AG04450 (cell line): ENCODE measurements at regions not wholly inside any gene's neighbourhood (a gene's known extent, or its start where the extent isn't known, plus 50 kb on each side); places are given as distances from the start of the nearest gene placed in this dataset.

ENCODE experiments used
- CTCF ChIA-PET: fragments of 300-600, 350-600 bp; formaldehyde crosslinking; extraction: SDS; loops from one replicate; lab custom pipeline; 2022; ENCODE audit warnings: antibody characterized with exemption, inconsistent platforms; lab: Charles Lee
- POLR2A ChIA-PET: fragments of 350-600 bp; formaldehyde crosslinking; extraction: SDS; loops from one replicate; lab custom pipeline; 2021; ENCODE audit warnings: antibody characterized with exemption, inconsistent platforms; lab: Yijun Ruan, JAX
- DNase-seq: peaks from one replicate; pipeline ENCODE4 v3.0.0-alpha.2; 2011; ENCODE audit warnings: low read depth, low spot score
- H3K27ac ChIP-seq: one replicate; pipeline ENCODE4 v1.5.1; 2012; ENCODE audit warnings: low read depth, low read length, control low read depth
- H3K27me3 ChIP-seq: one replicate; pipeline ENCODE4 v1.6.0; 2012; ENCODE audit warnings: low read length; ENCODE audit not compliant: control insufficient read depth, insufficient read depth
- H3K4me3 ChIP-seq: 2 replicates; pipeline ENCODE4 v1.5.1; 2011; ENCODE audit warnings: mild to moderate bottlenecking, low read depth, low read length, control low read depth
- H3K9me3 ChIP-seq: 2 replicates; pipeline ENCODE4 v1.5.1; 2012; ENCODE audit warnings: low read length; ENCODE audit not compliant: control insufficient read depth, insufficient read depth
- CTCF ChIP-seq: IDR thresholded peaks from 2 replicates; pipeline ENCODE4 v1.5.1; 2011; ENCODE audit warnings: low read depth, low read length, control low read depth, inconsistent platforms

GRCh38 chr1:81052162-81052561, 748.6 kb upstream of the ADGRL2 start:
- no peak for DNase-seq
- H3K27me3 ChIP-seq, result no peaks in the 10 kb centered on the region
- ChIA-PET POLR2A (no interaction called here), CTCF (no interaction called here)
- H3K9me3 ChIP-seq, result no peaks in the 10 kb centered on the region
- no peak for TF ChIP-seq CTCF
- no peak overlapping the region for H3K27ac ChIP-seq
- H3K4me3 ChIP-seq, result no peak overlapping the region

- no peak for TF ChIP-seq CTCF
- CTCF ChIA-PET, result no interaction called here
- POLR2A ChIA-PET, result no interaction called here
These were observed 750.3 kb upstream of the ADGRL2 start for GRCh38 chr1:81050390-81050789.

GRCh38 chr1:81044708-81045107, 756.0 kb upstream of the ADGRL2 start:
- no peak for DNase-seq
- H3K27ac ChIP-seq, result no peak overlapping the region
- TF ChIP-seq CTCF, result no peak
- no peak overlapping the region for H3K4me3 ChIP-seq
- H3K27me3 ChIP-seq, result no peaks in the 10 kb centered on the region
- no peaks in the 10 kb centered on the region for H3K9me3 ChIP-seq
- POLR2A ChIA-PET, result no interaction called here
- CTCF ChIA-PET, result no interaction called here

More at GRCh38 chr1:81050390-81050789, 750.3 kb upstream of the ADGRL2 start:
- Histone ChIP-seq H3K27me3 (no peaks in the 10 kb centered on the region), H3K9me3 (no peaks in the 10 kb centered on the region), H3K4me3 (no peak overlapping the region), H3K27ac (no peak overlapping the region)
- DNase-seq, result no peak

- Histone ChIP-seq H3K9me3 (no peaks in the 10 kb centered on the region), H3K27ac (no peak overlapping the region), H3K27me3 (no peaks in the 10 kb centered on the region), H3K4me3 (no peak overlapping the region)
- POLR2A ChIA-PET, result no interaction called here
- CTCF ChIA-PET, result no interaction called here
- DNase-seq, result no peak
- no peak for TF ChIP-seq CTCF
These were observed 758.5 kb upstream of the ADGRL2 start for GRCh38 chr1:81042225-81042624.

GRCh38 chr1:81034291-81034690, 766.4 kb upstream of the ADGRL2 start:
- H3K4me3 ChIP-seq, result no peak overlapping the region
- H3K9me3 ChIP-seq, result no peaks in the 10 kb centered on the region
- no peak for TF ChIP-seq CTCF
- CTCF ChIA-PET, result interaction anchor here (0.6 kb wide), 1 partner anchor 44 kb away, joined by 3 read pairs; no protein-coding TSS in a partner anchor
- no peak overlapping the region for H3K27ac ChIP-seq
- POLR2A ChIA-PET, result no interaction called here
- DNase-seq, result no peak
- no peaks in the 10 kb centered on the region for H3K27me3 ChIP-seq
